Endometrial microvascular endothelial cells (primary cell): ENCODE measurements at regions not wholly inside any gene's neighbourhood (a gene's known extent, or its start where the extent isn't known, plus 50 kb on each side); places are given as distances from the start of the nearest gene placed in this dataset.
"Not testable (repeated sequence)": the region's sequence is repeated elsewhere in the genome, so short reads cannot be mapped to it uniquely, and the experiment has no call there.

Experiments used
- in situ Hi-C: cut with HindIII; loops from 2 replicates; pipeline ENCODE4 v1.10.0; 2017; ENCODE audit warnings: low sequenced_read_pairs, low pct_unique_long_range_greater_than_20kb; ENCODE audit errors: inconsistent ontology term

DNA sequence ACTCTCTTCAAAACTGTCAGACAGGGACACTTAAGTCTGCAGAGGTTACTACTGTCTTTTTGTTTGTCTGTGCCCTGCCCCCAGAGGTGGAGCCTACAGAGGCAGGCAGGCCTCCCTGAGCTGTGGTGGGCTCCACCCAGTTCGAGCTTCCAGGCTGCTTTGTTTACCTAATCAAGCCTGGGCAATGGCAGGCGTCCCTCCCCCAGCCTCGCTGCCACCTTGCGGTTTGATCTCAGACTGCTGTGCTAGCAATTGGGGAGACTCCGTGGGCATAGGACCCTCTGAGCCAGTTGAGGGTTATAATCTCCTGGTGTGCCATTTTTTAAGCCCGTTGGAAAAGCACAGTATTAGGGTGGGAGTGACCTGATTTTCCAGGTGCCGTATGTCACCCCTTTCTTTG, 253.7 kb downstream of the TMEM161B start:
- in situ Hi-C loops = not testable (repeated sequence)

DNA sequence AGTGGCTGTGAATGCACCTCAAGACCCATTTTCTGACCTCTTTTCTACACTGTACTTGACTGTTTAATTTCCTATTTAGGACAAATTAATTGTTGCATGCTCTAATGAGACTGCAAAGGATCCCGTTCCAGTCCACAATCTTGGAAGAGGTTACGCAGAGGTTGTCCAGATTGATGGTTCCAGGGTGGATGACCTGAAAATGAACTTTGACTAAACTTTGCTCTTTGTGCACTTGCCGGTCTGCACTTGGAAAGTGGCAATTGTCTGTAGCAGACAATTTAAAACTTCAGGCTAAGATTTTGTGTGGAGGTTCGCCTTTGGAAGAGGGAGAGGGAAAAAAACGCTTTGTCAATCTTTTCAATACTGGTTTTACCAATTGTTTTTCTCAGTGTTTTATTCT, 267.8 kb downstream of the TMEM161B start:
- in situ Hi-C loops = no loop called here

DNA sequence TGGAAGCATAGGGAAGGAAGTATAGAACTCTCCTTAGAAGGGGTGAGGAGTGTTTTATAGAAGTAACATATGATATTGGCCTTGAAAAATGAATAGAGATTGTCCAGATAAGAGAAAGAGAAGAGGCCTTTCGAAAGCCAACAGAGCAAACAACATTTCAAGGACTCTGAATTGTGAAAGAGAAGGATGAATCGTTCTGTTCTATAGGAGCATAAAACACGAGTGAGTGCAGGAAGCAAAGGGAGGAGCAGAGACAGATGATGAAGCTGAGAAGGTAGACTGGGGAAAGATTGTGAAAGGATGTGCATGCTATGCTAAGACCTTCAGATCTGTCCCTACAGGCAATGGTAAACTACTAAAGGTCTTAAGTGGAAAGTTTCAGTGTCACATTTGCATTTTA, 271.0 kb downstream of the TMEM161B start:
- in situ Hi-C loops = no loop called here

DNA sequence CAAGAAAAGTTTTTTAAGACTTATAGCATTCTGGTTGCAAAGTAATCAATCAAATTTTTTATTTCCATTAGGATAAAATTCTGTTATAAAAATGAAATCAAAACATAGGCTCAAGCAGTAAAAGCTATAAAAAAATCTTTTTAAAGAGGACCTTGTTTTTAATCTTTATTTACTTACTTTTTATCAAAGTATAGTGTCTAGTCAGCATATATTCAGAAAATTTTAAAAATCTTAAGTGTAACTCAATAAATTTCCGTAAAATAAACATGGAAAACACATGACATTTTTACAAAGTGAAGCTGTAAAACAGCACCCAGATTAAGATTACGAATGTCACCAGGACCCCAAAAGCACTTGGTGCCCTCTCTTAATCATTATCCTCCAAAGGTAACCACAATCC, 302.4 kb downstream of the TMEM161B start:
- in situ Hi-C loops = no loop called here

DNA sequence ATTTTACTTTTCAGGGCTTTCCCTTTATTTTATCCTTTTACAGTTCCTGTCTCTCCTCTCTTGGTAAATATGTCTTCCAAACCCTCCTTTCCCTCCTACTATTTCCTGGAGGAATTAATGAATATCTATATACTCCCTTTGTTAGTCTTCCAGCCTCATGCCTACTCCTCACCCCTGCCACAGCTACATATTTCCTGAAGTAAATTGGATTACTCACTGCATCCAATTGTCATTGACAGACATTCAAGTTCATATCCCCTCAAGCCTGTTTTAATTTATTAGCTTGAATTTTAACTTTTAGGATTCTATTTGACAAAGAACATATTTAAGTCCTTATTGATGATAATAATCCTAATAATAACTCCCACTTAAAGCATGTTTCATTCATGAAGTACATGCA, 314.5 kb downstream of the TMEM161B start:
- in situ Hi-C loops = no loop called here

DNA sequence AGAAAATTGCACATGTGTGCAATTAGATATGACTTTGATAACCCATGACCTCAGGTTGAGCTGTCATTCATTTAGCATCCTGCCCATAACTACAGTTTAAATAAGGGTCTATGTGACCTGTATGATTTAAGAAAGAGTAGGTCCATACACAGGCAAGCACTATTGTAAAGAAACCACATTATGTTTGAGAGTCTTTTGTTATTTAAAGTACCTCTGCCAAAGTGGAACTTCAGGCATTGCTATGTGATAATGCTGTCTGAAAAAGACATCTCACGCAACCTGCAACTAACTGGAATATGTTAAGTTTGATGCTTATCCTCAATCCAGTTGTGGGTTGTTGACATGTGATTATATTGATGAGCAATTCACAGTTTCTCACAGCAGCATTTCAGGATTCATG, 317.0 kb downstream of the TMEM161B start:
- in situ Hi-C loops = no loop called here

DNA sequence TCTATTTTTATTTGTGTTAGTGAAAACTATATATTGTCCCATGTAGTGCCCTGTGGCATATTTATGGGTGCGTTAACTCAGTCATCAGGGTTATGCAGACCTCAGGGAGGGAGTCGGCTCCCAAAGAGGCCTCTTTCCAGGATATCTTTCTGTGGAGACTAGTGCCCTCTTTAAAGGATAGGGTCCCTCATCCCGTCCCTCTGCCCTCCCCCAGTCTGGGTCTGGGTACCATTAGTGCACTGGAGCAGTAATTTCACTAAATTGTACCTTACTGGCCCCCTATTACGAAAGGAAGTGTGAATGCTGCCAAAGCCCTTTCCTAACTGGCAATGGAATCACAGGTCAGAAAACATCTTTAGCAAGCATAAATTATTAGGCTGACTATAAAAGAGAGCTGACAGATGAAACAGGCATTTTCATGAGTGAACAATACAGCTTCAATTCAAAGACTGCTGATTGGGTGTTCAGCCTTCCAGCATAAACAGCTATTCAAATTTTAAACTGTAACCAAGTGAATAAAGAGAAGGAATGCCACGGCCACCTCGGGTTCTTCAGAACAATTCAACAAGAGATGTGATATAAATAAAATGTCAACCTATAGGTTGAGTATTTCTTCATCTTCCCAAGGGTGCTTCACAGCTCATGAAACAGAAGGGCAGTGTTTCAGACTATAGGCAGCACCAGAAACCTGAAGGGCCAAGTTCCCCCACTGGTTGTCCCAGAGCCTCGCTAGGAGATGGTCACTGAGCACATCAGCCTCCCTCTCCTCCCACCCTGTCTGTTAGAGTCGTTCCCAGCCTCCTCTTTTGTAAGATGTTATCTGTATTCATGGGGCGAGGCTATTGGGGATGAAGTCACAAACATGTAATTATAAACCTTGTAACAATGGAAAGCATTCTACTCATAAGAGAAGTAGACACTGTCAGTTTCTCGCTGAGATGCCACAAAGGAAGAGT, 318.7 kb downstream of the TMEM161B start:
- in situ Hi-C loops = no loop called here

DNA sequence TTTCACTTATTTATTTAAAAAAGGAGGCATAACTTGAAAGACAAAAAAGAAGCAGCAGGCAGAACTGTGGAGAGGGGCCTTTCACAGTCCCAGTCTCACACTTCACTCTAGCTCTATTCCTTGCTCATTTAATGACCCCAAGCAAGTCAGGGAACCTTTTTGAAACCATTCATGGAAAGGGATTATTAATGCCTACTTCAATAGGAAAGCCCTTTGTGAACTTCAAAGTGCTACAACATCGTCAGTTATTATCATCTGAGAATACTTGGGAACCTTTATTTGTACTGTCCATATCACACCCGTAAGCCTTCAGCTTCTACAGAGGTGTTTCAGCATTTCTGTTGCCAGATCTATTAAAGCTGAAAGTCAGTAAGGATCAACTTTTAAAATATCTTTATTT, 320.2 kb downstream of the TMEM161B start:
- in situ Hi-C loops = no loop called here

DNA sequence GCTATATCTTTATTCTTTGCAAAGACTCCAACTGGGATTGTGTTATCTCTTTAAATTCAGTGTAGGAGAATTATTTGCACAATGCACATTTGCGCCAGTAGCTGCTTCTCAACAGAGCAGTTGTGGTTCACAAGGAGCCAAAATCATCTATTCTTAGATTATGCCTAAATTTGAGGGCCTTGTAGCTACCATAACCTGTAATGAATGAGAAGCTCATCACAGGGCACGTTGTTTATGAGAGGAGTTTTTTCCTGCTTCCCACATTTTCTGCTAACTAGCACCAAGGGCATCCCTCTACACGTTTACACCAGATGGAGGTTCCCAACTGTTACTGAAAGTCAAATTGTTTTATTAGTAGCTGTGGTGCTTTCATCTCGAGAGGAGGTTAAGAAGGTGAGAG, 322.4 kb downstream of the TMEM161B start:
- in situ Hi-C loops = no loop called here

DNA sequence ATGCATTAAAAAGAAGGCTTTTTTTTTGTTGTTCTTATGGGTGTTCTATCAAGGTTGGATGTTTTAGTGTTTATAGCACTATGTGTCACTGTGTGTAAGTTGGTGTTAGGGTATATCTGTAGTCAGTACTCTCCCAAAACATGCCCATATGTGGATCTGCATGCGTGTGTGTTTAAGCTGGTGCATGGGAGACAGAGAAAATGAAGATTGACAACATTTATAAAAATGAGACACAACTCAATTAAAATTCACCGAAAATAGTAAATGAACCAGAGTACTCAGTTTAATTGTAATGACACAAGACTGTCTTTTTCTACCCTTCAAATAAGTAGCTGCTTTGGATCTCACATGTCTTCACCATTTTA, 323.4 kb downstream of the TMEM161B start:
- in situ Hi-C loops = no loop called here

DNA sequence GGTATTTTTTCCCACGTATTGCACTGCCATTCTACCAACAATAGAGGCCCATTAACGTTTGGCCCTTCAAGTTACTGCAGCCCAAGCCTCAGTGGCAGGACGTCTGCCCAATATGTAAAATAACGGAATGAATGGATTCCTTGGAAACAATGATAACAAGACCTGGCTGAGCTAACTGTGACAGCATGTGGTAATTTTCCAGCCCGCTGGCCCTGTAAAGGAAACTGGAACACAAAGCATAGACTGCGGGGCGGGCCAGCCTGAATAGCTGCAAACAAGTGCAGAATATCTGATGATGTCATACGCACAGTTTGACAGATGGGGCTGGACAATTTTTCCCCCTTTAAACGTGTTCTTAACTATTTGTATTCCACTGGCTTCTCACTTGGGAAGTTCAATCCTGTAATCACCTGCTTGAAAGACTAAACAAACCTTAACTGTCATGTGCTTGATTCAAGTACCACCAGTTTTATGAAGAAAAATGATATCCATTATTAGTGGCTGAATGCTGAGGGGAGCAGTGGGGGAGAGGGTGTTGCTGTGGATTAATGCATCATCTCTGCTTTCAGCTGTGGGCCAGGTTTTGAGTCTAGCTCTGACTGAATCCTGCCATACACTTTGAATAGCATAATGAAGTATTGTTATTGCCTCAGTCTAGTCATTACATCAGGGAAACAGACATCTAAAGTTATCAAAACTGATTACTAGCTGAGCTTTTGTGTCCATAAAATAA, 323.9 kb downstream of the TMEM161B start:
- in situ Hi-C loops = no loop called here

DNA sequence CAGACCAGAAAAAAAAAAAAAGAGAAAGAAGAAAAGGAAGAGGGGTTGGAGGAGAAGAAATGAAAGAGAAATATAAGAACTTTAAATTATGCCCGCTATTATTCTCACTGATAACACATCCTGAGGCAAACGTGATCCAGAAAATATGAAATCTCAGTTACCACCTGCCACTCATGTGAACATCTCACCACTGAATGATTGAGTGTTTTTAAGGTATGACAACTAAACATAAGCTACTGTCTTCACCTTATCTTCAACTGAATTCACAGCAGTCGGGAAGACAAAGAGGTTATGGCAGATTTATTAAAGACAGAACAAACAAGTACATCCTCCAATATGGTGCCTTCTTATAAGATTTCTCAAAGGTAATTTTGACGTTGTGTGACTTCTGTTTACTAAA, 327.9 kb downstream of the TMEM161B start:
- in situ Hi-C loops = no loop called here

DNA sequence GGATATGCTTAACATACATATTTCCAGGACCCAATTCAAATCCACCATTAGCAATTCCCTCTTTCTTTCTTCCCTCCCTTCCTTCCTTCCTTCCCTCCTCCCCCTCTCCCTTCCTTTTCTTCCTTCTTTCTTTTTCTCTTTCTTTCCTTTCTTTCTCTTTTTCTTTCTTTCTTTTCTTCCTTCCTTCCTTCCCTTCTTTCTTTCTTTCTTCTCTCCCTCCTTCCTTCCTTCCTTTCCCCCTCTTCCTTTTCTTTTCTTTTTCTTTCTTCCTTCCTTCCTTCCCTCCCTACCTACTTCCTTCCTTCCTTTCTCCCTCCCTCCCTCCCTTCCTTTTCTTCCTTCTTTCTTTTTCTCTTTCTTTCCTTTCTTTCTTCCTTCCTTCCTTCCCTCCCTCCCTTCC, 332.0 kb downstream of the TMEM161B start:
- in situ Hi-C loops = no loop called here

DNA sequence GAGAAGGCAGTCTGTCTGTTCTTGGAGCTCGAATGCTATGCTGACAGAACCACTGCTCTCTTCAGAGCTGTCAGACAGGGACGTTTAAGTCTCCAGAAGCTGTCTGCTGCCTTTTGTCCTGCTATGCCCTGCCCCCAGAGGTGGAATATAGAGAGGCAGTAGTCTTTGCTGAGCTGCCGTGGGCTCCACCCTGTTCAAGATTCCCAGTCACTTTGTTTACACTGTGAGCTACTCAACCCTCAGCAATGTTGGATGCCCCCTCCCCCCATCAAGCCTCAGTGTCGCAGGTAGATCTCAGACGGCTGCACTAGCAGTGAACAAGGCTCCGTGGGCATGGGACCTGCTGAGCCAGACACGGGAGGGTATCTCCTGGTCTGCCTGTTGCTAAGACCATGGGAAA, 344.2 kb downstream of the TMEM161B start:
- in situ Hi-C loops = no loop called here

DNA sequence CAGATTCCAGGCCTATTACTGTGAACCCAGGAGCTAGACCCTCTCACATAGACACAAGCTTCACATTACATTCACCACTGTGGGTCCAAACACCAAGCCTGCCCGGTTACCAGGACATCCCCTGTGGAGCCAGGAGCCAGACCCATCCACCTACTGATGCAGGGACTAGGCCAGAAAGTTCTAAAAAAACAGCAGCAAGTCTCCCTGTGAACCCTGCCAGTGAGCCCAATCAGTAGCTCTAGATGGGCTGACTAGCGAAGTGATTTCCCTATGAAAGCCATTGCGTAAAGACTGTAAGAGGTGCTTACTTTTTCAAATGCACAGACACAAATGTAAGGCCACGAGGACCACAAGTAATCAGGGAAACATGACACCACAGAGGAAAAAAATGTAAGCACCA, 352.3 kb downstream of the TMEM161B start:
- in situ Hi-C loops = no loop called here

DNA sequence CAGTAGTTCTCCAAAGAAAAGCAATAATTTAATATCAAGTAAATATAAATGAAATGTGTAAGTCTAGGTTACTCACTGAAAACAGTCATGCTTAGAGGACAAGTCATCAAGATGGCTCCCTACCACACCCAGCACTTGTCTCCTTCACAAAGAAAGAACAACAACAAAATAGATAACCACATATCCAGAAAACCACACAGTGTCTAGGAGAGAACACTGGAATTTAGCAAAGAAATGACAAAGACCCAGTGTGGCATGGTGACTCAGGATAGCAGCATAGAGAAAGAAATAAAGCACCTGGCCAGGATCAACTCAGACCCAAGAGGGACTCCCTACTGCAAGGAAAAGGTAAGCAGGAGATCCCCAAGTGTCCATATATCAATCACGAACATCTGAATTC, 356.2 kb downstream of the TMEM161B start:
- in situ Hi-C loops = no loop called here

DNA sequence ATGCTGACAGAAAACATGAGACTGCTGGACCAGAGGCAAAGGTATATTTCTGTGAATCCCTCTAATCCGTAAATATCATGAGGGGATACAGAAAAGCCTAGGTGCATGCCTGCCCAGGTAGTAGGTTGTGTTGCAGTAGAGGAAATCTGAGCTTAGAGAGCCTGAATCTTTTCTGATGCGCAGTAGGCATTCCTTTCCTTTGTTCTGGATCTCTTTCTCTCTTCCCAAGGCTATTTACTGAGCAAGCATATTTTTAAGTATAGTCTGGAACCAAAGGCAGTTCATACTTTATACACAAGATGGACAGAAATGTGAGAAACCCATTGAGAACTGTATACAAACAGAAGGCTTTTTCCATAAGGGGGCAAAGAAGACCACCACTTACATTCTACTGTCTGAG, 359.3 kb downstream of the TMEM161B start:
- in situ Hi-C loops = no loop called here

DNA sequence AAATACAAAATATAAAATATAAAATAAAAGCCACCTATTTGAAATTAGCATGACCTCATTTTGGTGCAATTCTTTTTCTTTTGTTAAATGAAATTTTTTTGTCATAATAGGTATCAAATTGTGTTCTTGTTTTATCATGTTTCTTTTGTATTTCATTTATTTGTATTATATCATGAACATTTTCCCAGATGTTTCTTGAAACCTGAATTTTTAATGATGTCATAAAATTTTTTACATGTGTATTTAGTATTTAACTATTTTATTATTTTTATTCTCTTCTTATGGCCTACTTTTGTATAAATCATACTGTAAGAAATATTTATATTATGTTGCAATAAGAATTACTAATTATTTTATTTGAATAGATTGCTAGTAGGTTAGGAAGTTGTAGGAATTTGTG, 361.7 kb downstream of the TMEM161B start:
- in situ Hi-C loops = no loop called here

DNA sequence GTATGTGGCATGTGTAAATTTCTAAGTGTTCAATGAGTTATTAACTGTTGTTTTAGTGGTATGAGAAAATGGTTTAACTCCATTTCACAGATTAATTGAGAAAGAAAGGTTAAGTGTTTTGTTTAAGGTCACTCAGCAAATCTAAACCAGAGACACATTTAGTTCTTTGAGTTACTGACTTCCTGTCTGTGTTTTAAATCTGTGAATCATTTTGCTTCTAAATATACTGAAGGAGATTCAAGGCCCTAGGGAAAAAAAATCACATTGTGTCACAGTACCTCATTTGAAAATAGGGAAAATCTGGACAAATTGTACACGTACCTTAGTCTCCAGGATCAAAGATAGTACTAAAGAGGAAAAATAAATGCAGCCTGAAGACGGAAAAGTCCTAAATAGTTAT, 368.2 kb downstream of the TMEM161B start:
- in situ Hi-C loops = no loop called here

DNA sequence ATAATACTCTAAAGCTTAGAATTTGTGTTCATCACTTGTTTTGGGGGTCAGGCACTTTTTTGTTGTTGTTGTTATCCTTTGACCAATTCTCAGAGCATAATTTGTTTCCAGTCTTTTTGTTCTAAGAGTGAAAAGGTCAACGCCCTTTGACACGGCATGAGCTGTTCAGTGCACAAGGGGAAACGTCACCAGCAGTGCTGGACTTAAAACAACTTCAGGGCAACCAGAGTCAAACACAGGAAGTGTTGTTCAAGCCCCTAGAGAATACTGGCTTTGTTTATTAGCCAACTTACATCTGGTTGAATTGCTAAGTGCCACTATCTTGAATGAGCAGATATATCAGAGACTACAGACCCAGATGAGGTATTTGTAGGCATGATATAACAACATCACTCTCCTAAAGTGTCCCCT, 368.9 kb downstream of the TMEM161B start:
- in situ Hi-C loops = no loop called here
